ENCODE measurements at regions not wholly inside any gene's neighbourhood (a gene's known extent, or its start where the extent isn't known, plus 50 kb on each side); places are given as distances from the start of the nearest gene placed in this dataset.

- Histone ChIP-seq H3K4me3 (ENCODE audit: insufficient read depth, low read depth, low read length, poor library complexity, severe bottlenecking) (no peak overlapping the region), H3K36me3 (ENCODE audit: control insufficient read depth, insufficient read depth, low read length) (no peaks in the 10 kb centered on the region), H3K9me3 (ENCODE audit: control insufficient read depth, low read length) (no peaks in the 10 kb centered on the region), H3K27ac (ENCODE audit: insufficient read depth, low read length, poor library complexity, severe bottlenecking) (no peak overlapping the region), H3K27me3 (replicated peaks; ENCODE audit: control insufficient read depth, insufficient read depth, low read length, poor library complexity, severe bottlenecking) (no peaks in the 10 kb centered on the region), H3K4me1 (ENCODE audit: control insufficient read depth, insufficient read depth, low read length, poor library complexity, severe bottlenecking) (no peaks in the 10 kb centered on the region)
- DNase-seq = no peak
These were observed 240.0 kb downstream of the LOXHD1 start for GRCh38 chr18:46416706-46417638.

GRCh38 chr18:46418663-46419260, 238.3 kb downstream of the LOXHD1 start:
- DNase-seq = no peak
- no peak overlapping the region for H3K4me3 ChIP-seq (ENCODE audit: insufficient read depth, low read depth, low read length, poor library complexity, severe bottlenecking)
- no peaks in the 10 kb centered on the region for H3K9me3 ChIP-seq (ENCODE audit: control insufficient read depth, low read length)

GRCh38 chr18:46419391-46420141, 237.5 kb downstream of the LOXHD1 start:
- no peak overlapping the region for H3K27ac ChIP-seq (ENCODE audit: insufficient read depth, low read length, poor library complexity, severe bottlenecking)
- no peaks in the 10 kb centered on the region for H3K27me3 ChIP-seq (replicated peaks; ENCODE audit: control insufficient read depth, insufficient read depth, low read length, poor library complexity, severe bottlenecking)
- H3K9me3 ChIP-seq (ENCODE audit: control insufficient read depth, low read length) = no peaks in the 10 kb centered on the region
- DNase-seq = no peak
- H3K36me3 ChIP-seq (ENCODE audit: control insufficient read depth, insufficient read depth, low read length) = no peaks in the 10 kb centered on the region
- H3K4me3 ChIP-seq (ENCODE audit: insufficient read depth, low read depth, low read length, poor library complexity, severe bottlenecking) = no peak overlapping the region
- H3K4me1 ChIP-seq (ENCODE audit: control insufficient read depth, insufficient read depth, low read length, poor library complexity, severe bottlenecking) = no peaks in the 10 kb centered on the region

More at GRCh38 chr18:46418663-46419260, 238.3 kb downstream of the LOXHD1 start:
- no peaks in the 10 kb centered on the region for H3K4me1 ChIP-seq (ENCODE audit: control insufficient read depth, insufficient read depth, low read length, poor library complexity, severe bottlenecking)
- no peaks in the 10 kb centered on the region for H3K36me3 ChIP-seq (ENCODE audit: control insufficient read depth, insufficient read depth, low read length)
- H3K27me3 ChIP-seq (replicated peaks; ENCODE audit: control insufficient read depth, insufficient read depth, low read length, poor library complexity, severe bottlenecking) = no peaks in the 10 kb centered on the region
- no peak overlapping the region for H3K27ac ChIP-seq (ENCODE audit: insufficient read depth, low read length, poor library complexity, severe bottlenecking)

- no peaks in the 10 kb centered on the region for H3K4me1 ChIP-seq (ENCODE audit: control insufficient read depth, insufficient read depth, low read length, poor library complexity, severe bottlenecking)
These were observed 235.0 kb downstream of the LOXHD1 start for GRCh38 chr18:46421973-46422551.

GRCh38 chr18:46422552-46423055, 234.4 kb downstream of the LOXHD1 start:
- H3K36me3 ChIP-seq (ENCODE audit: control insufficient read depth, insufficient read depth, low read length) = no peaks in the 10 kb centered on the region
- no peak overlapping the region for H3K27ac ChIP-seq (ENCODE audit: insufficient read depth, low read length, poor library complexity, severe bottlenecking)
- no peaks in the 10 kb centered on the region for H3K4me1 ChIP-seq (ENCODE audit: control insufficient read depth, insufficient read depth, low read length, poor library complexity, severe bottlenecking)
- no peaks in the 10 kb centered on the region for H3K27me3 ChIP-seq (replicated peaks; ENCODE audit: control insufficient read depth, insufficient read depth, low read length, poor library complexity, severe bottlenecking)
- no peaks in the 10 kb centered on the region for H3K9me3 ChIP-seq (ENCODE audit: control insufficient read depth, low read length)
- no peak overlapping the region for H3K4me3 ChIP-seq (ENCODE audit: insufficient read depth, low read depth, low read length, poor library complexity, severe bottlenecking)
- no peak for DNase-seq

More at GRCh38 chr18:46421973-46422551, 235.0 kb downstream of the LOXHD1 start:
- DNase-seq = no peak
- Histone ChIP-seq H3K4me3 (ENCODE audit: insufficient read depth, low read depth, low read length, poor library complexity, severe bottlenecking) (no peak overlapping the region), H3K27ac (ENCODE audit: insufficient read depth, low read length, poor library complexity, severe bottlenecking) (no peak overlapping the region), H3K27me3 (replicated peaks; ENCODE audit: control insufficient read depth, insufficient read depth, low read length, poor library complexity, severe bottlenecking) (no peaks in the 10 kb centered on the region), H3K36me3 (ENCODE audit: control insufficient read depth, insufficient read depth, low read length) (no peaks in the 10 kb centered on the region), H3K9me3 (ENCODE audit: control insufficient read depth, low read length) (no peaks in the 10 kb centered on the region)

- Histone ChIP-seq H3K27me3 (replicated peaks; ENCODE audit: control insufficient read depth, insufficient read depth, low read length, poor library complexity, severe bottlenecking) (no peaks in the 10 kb centered on the region), H3K4me3 (ENCODE audit: insufficient read depth, low read depth, low read length, poor library complexity, severe bottlenecking) (no peak overlapping the region), H3K27ac (ENCODE audit: insufficient read depth, low read length, poor library complexity, severe bottlenecking) (no peak overlapping the region), H3K4me1 (ENCODE audit: control insufficient read depth, insufficient read depth, low read length, poor library complexity, severe bottlenecking) (no peaks in the 10 kb centered on the region), H3K9me3 (ENCODE audit: control insufficient read depth, low read length) (no peaks in the 10 kb centered on the region), H3K36me3 (ENCODE audit: control insufficient read depth, insufficient read depth, low read length) (no peaks in the 10 kb centered on the region)
- no peak for DNase-seq
These were observed 233.7 kb downstream of the LOXHD1 start for GRCh38 chr18:46423226-46423805.

- Histone ChIP-seq H3K27ac (ENCODE audit: insufficient read depth, low read length, poor library complexity, severe bottlenecking) (no peak overlapping the region), H3K4me1 (ENCODE audit: control insufficient read depth, insufficient read depth, low read length, poor library complexity, severe bottlenecking) (no peaks in the 10 kb centered on the region)
- no peak for DNase-seq
These were observed 232.1 kb downstream of the LOXHD1 start for GRCh38 chr18:46424898-46425297.

GRCh38 chr18:46425511-46425910, 231.5 kb downstream of the LOXHD1 start:
- Histone ChIP-seq H3K36me3 (ENCODE audit: control insufficient read depth, insufficient read depth, low read length) (no peaks in the 10 kb centered on the region), H3K27ac (ENCODE audit: insufficient read depth, low read length, poor library complexity, severe bottlenecking) (no peak overlapping the region), H3K4me1 (ENCODE audit: control insufficient read depth, insufficient read depth, low read length, poor library complexity, severe bottlenecking) (no peaks in the 10 kb centered on the region), H3K4me3 (ENCODE audit: insufficient read depth, low read depth, low read length, poor library complexity, severe bottlenecking) (no peak overlapping the region), H3K9me3 (ENCODE audit: control insufficient read depth, low read length) (no peaks in the 10 kb centered on the region), H3K27me3 (replicated peaks; ENCODE audit: control insufficient read depth, insufficient read depth, low read length, poor library complexity, severe bottlenecking) (no peaks in the 10 kb centered on the region)
- DNase-seq = no peak

More at GRCh38 chr18:46424898-46425297, 232.1 kb downstream of the LOXHD1 start:
- Histone ChIP-seq H3K4me3 (ENCODE audit: insufficient read depth, low read depth, low read length, poor library complexity, severe bottlenecking) (no peak overlapping the region), H3K27me3 (replicated peaks; ENCODE audit: control insufficient read depth, insufficient read depth, low read length, poor library complexity, severe bottlenecking) (no peaks in the 10 kb centered on the region), H3K9me3 (ENCODE audit: control insufficient read depth, low read length) (no peaks in the 10 kb centered on the region), H3K36me3 (ENCODE audit: control insufficient read depth, insufficient read depth, low read length) (no peaks in the 10 kb centered on the region)

- Histone ChIP-seq H3K36me3 (ENCODE audit: control insufficient read depth, insufficient read depth, low read length) (no peaks in the 10 kb centered on the region), H3K27ac (ENCODE audit: insufficient read depth, low read length, poor library complexity, severe bottlenecking) (no peak overlapping the region), H3K27me3 (replicated peaks; ENCODE audit: control insufficient read depth, insufficient read depth, low read length, poor library complexity, severe bottlenecking) (no peaks in the 10 kb centered on the region), H3K4me3 (ENCODE audit: insufficient read depth, low read depth, low read length, poor library complexity, severe bottlenecking) (no peak overlapping the region), H3K4me1 (ENCODE audit: control insufficient read depth, insufficient read depth, low read length, poor library complexity, severe bottlenecking) (no peaks in the 10 kb centered on the region), H3K9me3 (ENCODE audit: control insufficient read depth, low read length) (no peaks in the 10 kb centered on the region)
- no peak for DNase-seq
These were observed 230.9 kb downstream of the LOXHD1 start for GRCh38 chr18:46426021-46426678.
